ENCODE measurements at regions not wholly inside any gene's neighbourhood (a gene's known extent, or its start where the extent isn't known, plus 50 kb on each side); places are given as distances from the start of the nearest gene placed in this dataset.

DNA sequence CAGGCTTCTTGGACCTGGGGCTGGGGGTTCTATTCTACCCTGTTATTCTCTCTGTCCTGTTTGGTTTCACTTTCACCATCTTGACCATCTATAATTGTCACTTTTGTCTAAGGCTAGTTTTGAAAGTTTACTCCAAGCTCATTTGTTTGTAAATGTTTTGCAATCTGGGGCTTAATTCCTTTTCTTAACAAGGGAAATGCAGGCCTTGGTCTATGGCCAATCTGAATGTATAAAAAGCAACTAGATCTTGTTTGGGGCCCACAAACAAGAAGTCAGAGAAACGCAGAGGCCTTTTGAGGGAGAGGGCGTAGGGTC lies 86.3 kb upstream of the PREP start:
- Histone ChIP-seq H3K27me3 (no peaks in the 10 kb centered on the region), H3K27ac (no peak overlapping the region), H3K4me3 (ENCODE audit: low read depth in 1 of 2, low read length in 1 of 2) (no peak overlapping the region), H3K36me3 (no peaks in the 10 kb centered on the region), H3K9me3 (no peaks in the 10 kb centered on the region), H3K4me1 (ENCODE audit: control insufficient read depth in 1 of 2, insufficient read depth in 1 of 2, low read depth in 1 of 2, low read length in 1 of 2) (no peaks in the 10 kb centered on the region)
- TF ChIP-seq, protein P1, sequence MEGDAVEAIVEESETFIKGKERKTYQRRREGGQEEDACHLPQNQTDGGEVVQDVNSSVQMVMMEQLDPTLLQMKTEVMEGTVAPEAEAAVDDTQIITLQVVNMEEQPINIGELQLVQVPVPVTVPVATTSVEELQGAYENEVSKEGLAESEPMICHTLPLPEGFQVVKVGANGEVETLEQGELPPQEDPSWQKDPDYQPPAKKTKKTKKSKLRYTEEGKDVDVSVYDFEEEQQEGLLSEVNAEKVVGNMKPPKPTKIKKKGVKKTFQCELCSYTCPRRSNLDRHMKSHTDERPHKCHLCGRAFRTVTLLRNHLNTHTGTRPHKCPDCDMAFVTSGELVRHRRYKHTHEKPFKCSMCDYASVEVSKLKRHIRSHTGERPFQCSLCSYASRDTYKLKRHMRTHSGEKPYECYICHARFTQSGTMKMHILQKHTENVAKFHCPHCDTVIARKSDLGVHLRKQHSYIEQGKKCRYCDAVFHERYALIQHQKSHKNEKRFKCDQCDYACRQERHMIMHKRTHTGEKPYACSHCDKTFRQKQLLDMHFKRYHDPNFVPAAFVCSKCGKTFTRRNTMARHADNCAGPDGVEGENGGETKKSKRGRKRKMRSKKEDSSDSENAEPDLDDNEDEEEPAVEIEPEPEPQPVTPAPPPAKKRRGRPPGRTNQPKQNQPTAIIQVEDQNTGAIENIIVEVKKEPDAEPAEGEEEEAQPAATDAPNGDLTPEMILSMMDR (IDR thresholded peaks at IDR 0.05) = no peak

- Histone ChIP-seq H3K36me3 (no peaks in the 10 kb centered on the region), H3K4me1 (ENCODE audit: control insufficient read depth in 1 of 2, insufficient read depth in 1 of 2, low read depth in 1 of 2, low read length in 1 of 2) (no peaks in the 10 kb centered on the region), H3K27ac (no peak overlapping the region), H3K9me3 (no peaks in the 10 kb centered on the region), H3K4me3 (ENCODE audit: low read depth in 1 of 2, low read length in 1 of 2) (no peak overlapping the region), H3K27me3 (no peaks in the 10 kb centered on the region)
- TF ChIP-seq, protein P1 (IDR thresholded peaks at IDR 0.05) = no peak
These were observed 85.8 kb upstream of the PREP start for GRCh38 chr6:105488516-105489215.

GRCh38 chr6:105487040-105487790 lies 84.3 kb upstream of the PREP start:
- Histone ChIP-seq H3K27ac (no peak overlapping the region), H3K4me3 (ENCODE audit: low read depth in 1 of 2, low read length in 1 of 2) (no peak overlapping the region)

DNA sequence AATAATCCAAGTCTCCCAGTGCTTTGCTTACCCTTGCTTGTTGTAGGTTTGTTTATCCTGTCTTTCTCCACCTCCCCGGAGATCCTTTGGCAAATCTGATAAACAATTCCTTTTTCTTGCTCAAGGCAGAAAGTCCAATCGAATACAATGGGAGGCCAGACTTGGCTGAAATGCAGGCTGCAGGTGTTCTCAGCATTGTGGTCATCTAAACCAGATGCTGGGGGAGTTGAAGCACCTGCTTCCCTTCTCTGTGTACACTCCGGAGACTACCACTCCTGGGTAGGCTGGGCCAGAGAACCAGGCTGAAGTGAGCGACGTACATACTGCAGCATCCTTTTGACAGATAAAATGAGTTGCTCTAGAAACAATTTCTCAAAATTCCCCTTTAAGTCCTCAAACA lies 82.6 kb upstream of the PREP start:
- no peaks in the 10 kb centered on the region for H3K27me3 ChIP-seq
- H3K36me3 ChIP-seq = no peaks in the 10 kb centered on the region
- no peak overlapping the region for H3K4me3 ChIP-seq (ENCODE audit: low read depth in 1 of 2, low read length in 1 of 2)
- TF ChIP-seq, protein P1 (IDR thresholded peaks at IDR 0.05) = no peak
- no peaks in the 10 kb centered on the region for H3K9me3 ChIP-seq
- no peak overlapping the region for H3K27ac ChIP-seq
- H3K4me1 ChIP-seq (ENCODE audit: control insufficient read depth in 1 of 2, insufficient read depth in 1 of 2, low read depth in 1 of 2, low read length in 1 of 2) = no peaks in the 10 kb centered on the region

More at GRCh38 chr6:105487040-105487790, 84.3 kb upstream of the PREP start:
- Histone ChIP-seq H3K4me1 (ENCODE audit: control insufficient read depth in 1 of 2, insufficient read depth in 1 of 2, low read depth in 1 of 2, low read length in 1 of 2) (no peaks in the 10 kb centered on the region), H3K27me3 (no peaks in the 10 kb centered on the region), H3K9me3 (no peaks in the 10 kb centered on the region), H3K36me3 (no peaks in the 10 kb centered on the region)
- TF ChIP-seq, protein P1 (IDR thresholded peaks at IDR 0.05) = no peak

- H3K27me3 ChIP-seq = no peaks in the 10 kb centered on the region
- H3K27ac ChIP-seq = no peak overlapping the region
- no peak overlapping the region for H3K4me3 ChIP-seq (ENCODE audit: low read depth in 1 of 2, low read length in 1 of 2)
- H3K4me1 ChIP-seq (ENCODE audit: control insufficient read depth in 1 of 2, insufficient read depth in 1 of 2, low read depth in 1 of 2, low read length in 1 of 2) = no peaks in the 10 kb centered on the region
- TF ChIP-seq, protein P1 (IDR thresholded peaks at IDR 0.05) = no peak
- H3K36me3 ChIP-seq = no peaks in the 10 kb centered on the region
- no peaks in the 10 kb centered on the region for H3K9me3 ChIP-seq
These were observed 81.6 kb upstream of the PREP start for GRCh38 chr6:105484238-105485161.
